ENCODE measurements at regions not wholly inside any gene's neighbourhood (a gene's known extent, or its start where the extent isn't known, plus 50 kb on each side); places are given as distances from the start of the nearest gene placed in this dataset.

GRCh38 chr2:34126279-34126678, 527.2 kb upstream of the FAM98A start:
- no peak for DNase-seq

- no peak for DNase-seq
These were observed 525.1 kb upstream of the FAM98A start for GRCh38 chr2:34123996-34124785.

- DNase-seq, result no peak
These were observed 522.0 kb upstream of the FAM98A start for GRCh38 chr2:34121076-34121475.

- DNase-seq, result no peak
These were observed 516.0 kb upstream of the FAM98A start for GRCh38 chr2:34115076-34115475.

GRCh38 chr2:34112161-34112560, 513.1 kb upstream of the FAM98A start:
- no peak for DNase-seq

- DNase-seq, result no peak
These were observed 511.3 kb upstream of the FAM98A start for GRCh38 chr2:34110392-34110791.

GRCh38 chr2:34107811-34108210, 508.7 kb upstream of the FAM98A start:
- no peak for DNase-seq

GRCh38 chr2:34105006-34105767, 506.1 kb upstream of the FAM98A start:
- no peak for DNase-seq

- DNase-seq, result no peak
These were observed 505.5 kb upstream of the FAM98A start for GRCh38 chr2:34104601-34105000.

GRCh38 chr2:34103437-34103836, 504.3 kb upstream of the FAM98A start:
- DNase-seq, result no peak

GRCh38 chr2:34102339-34102738, 503.2 kb upstream of the FAM98A start:
- no peak for DNase-seq

- DNase-seq, result no peak
These were observed 500.3 kb upstream of the FAM98A start for GRCh38 chr2:34099377-34099776.

- no peak for DNase-seq
These were observed 499.2 kb upstream of the FAM98A start for GRCh38 chr2:34098256-34098655.

GRCh38 chr2:34096562-34097171, 497.6 kb upstream of the FAM98A start:
- DNase-seq, result peak in 1 of 2 donors; percentile 5

- no peak for DNase-seq
These were observed 494.7 kb upstream of the FAM98A start for GRCh38 chr2:34093790-34094189.

GRCh38 chr2:34070196-34070595, 471.1 kb upstream of the FAM98A start:
- DNase-seq, result no peak

- DNase-seq, result no peak
These were observed 470.5 kb upstream of the FAM98A start for GRCh38 chr2:34069604-34070003.

- no peak for DNase-seq
These were observed 451.3 kb upstream of the FAM98A start for GRCh38 chr2:34050413-34050812.

GRCh38 chr2:34045101-34045655, 446.1 kb upstream of the FAM98A start:
- DNase-seq, result no peak

- DNase-seq, result no peak
These were observed 438.8 kb upstream of the FAM98A start for GRCh38 chr2:34037886-34038285.

- no peak for DNase-seq
These were observed 438.1 kb upstream of the FAM98A start for GRCh38 chr2:34037157-34037556.

GRCh38 chr2:34031097-34031496, 432.0 kb upstream of the FAM98A start:
- no peak for DNase-seq

GRCh38 chr2:34030273-34030672, 431.2 kb upstream of the FAM98A start:
- DNase-seq, result no peak

- DNase-seq, result no peak
These were observed 430.0 kb upstream of the FAM98A start for GRCh38 chr2:34029073-34029472.
